Fibroblast of villous mesenchyme (primary cell): ENCODE measurements at regions not wholly inside any gene's neighbourhood (a gene's known extent, or its start where the extent isn't known, plus 50 kb on each side); places are given as distances from the start of the nearest gene placed in this dataset.

ENCODE experiments used
- DNase-seq: peaks from one replicate; pipeline ENCODE4 v3.0.0-alpha.2; 2010; ENCODE audit warnings: low read depth
- H3K4me3 ChIP-seq: 2 replicates; pipeline ENCODE4 v1.5.1; 2011; ENCODE audit warnings: low read depth, mild to moderate bottlenecking, low read length
- CTCF ChIP-seq: IDR thresholded peaks from 2 replicates; pipeline ENCODE4 v1.5.1; 2012; ENCODE audit warnings: low read depth, mild to moderate bottlenecking, low read length; ENCODE audit not compliant: insufficient read depth

- peak; percentile 78 for DNase-seq
- H3K4me3 ChIP-seq, result no peak overlapping the region
- TF ChIP-seq CTCF, result peak; percentile 81
Observed at GRCh38 chr2:9770308-9771100, 72.8 kb upstream of the TAF1B start.

GRCh38 chr2:9771101-9771449 lies 72.2 kb upstream of the TAF1B start:
- H3K4me3 ChIP-seq, result no peak overlapping the region
- no peak for TF ChIP-seq CTCF
- DNase-seq, result no peak

- peak; percentile 11 for TF ChIP-seq CTCF
- H3K4me3 ChIP-seq, result no peak overlapping the region
- DNase-seq, result peak; percentile 81
Observed at GRCh38 chr2:9771481-9772017, 71.7 kb upstream of the TAF1B start.

GRCh38 chr2:9772035-9772998 lies 71.0 kb upstream of the TAF1B start:
- DNase-seq, result no peak
- TF ChIP-seq CTCF, result no peak
- no peak overlapping the region for H3K4me3 ChIP-seq

- H3K4me3 ChIP-seq, result no peak overlapping the region
- DNase-seq, result no peak
- TF ChIP-seq CTCF, result no peak
Observed at GRCh38 chr2:9772999-9773902, 70.0 kb upstream of the TAF1B start.

GRCh38 chr2:9773903-9774239 lies 69.4 kb upstream of the TAF1B start:
- no peak for DNase-seq
- no peak for TF ChIP-seq CTCF
- H3K4me3 ChIP-seq, result no peak overlapping the region
